NOMO-1 treated with DMSO at 0.1 percent for 48 hours (cell line): ENCODE measurements at regions not wholly inside any gene's neighbourhood (a gene's known extent, or its start where the extent isn't known, plus 50 kb on each side); places are given as distances from the start of the nearest gene placed in this dataset.

ENCODE experiments used
- DNase-seq: peaks from one replicate; lab custom pipeline; 2025; ENCODE audit not compliant: unreplicated experiment; lab: John Stamatoyannopoulos, UW

- DNase-seq = no peak
Observed at GRCh38 chr6:122524056-122524455, 52.4 kb upstream of the SERINC1 start.

DNA sequence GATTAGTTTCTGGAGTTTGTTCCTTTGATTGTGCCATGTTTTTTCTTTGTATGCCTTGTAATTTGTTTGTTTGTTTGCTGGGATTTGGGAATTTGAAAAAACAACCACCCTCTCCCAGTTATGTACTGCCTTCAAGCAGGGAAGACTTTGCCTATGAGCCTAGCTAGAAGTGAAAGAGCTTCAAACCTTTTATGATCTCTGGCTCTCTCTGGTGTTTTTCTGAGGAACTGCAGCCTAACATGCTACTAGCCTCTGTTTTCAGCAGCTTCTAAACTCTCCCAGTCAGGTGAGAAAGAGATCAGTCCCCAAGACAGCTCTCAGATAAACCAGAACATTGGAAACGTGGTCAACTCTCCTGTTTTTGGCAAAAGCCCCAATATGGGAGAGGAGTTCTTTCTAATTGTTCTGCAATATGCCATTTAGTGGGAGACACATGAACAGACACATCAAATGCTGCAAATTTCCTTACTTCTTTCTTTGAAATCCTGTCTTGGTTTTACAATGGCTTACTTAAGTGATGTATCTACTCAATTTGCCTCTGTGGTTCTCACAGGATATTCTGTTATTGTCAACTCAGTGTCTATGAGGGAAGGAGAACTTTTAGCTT, 58.9 kb upstream of the SERINC1 start:
- peak; percentile 56 for DNase-seq

DNA sequence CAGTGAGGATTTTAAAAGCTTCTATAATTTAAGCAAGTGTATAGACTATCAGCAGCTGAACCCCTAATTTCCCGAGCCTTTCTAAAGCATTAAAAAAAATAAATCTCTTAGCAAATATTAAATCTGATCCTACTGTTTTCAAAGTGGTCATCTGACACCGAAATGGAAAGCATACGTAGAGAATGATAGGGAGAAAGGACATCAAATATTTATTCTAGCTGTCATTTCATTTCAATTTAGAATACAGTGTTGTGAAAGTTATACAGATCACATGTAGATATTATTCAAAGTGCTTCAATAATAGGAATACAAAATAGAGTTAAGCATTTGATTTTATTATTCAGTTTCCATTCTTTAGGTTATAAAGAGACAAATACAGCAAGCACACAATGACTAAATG, 61.9 kb upstream of the PKIB start:
- DNase-seq = no peak

DNA sequence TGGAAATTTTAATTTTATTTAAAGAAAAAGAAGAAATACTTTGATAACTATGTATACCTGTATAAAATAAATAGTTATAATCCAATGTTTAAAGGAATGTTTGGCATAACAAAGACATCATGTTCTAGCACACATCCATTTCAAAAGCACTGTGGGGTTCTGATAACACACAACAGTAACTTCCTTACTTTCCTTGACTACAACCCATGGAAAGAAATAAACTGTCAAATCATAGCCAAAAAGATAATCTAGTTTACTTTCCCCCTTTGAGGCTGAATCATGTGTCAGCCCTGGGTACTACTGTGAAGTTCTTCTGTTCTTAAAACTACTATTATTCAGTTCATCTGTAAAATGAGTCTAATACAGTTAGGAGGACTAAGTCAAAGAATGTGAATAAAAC, 61.4 kb upstream of the PKIB start:
- no peak for DNase-seq

GRCh38 chr6:122553697-122554096, 56.5 kb upstream of the PKIB start:
- no peak for DNase-seq

GRCh38 chr6:122555561-122555960, 54.6 kb upstream of the PKIB start:
- DNase-seq = no peak

DNA sequence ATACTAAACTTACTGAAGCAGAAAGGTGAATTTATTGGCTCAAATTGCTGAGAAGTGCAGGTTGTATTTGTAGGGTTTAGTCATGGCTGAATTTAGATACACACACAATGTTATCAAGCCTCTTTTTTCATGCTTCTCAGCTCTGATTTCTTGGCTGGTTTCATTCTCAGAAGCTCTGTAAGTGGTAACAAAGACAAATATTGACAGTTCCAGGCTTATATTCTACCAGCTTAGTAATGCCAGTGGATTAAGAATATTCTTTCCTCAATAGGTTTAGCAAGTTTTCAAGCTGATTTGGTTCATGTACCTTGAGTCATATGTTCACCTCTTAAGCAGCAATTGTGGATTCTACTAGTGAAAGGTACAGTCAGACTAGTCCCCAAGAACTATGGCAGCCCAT, 52.1 kb upstream of the PKIB start:
- DNase-seq = no peak
